Liver (tissue), 8 donors: ENCODE measurements at regions not wholly inside any gene's neighbourhood (a gene's known extent, or its start where the extent isn't known, plus 50 kb on each side); places are given as distances from the start of the nearest gene placed in this dataset.

ENCODE experiments used
- DNase-seq: peaks from one replicate; pipeline ENCODE4 v3.0.0-alpha.2; 2017; ENCODE audit warnings: low spot score
- H3K27ac ChIP-seq, 2 donors: one replicate each; pipeline ENCODE4 v1.7.0; 2013; ENCODE audit warnings: inconsistent platforms in 2 of 2, low read length in 2 of 2, control low read depth in 1 of 2, low read depth in 1 of 2, mild to moderate bottlenecking in 1 of 2
- H3K27me3 ChIP-seq, 4 donors: one replicate each; pipeline versions ENCODE4 v1.6.1 to v1.7.0; 2013; ENCODE audit warnings: low read length in 3 of 4, inconsistent platforms in 1 of 4, mild to moderate bottlenecking in 1 of 4, moderate library complexity in 1 of 4; ENCODE audit not compliant: control insufficient read depth in 4 of 4, insufficient read depth in 4 of 4
- H3K36me3 ChIP-seq, 4 donors: one replicate each; pipeline versions ENCODE4 v1.6.1 to v1.7.0; 2013; ENCODE audit warnings: low read length in 3 of 4, mild to moderate bottlenecking in 3 of 4, low read depth in 1 of 4, moderate library complexity in 1 of 4; ENCODE audit not compliant: control insufficient read depth in 4 of 4, insufficient read depth in 3 of 4
- H3K4me1 ChIP-seq, 4 donors: one replicate each; pipeline versions ENCODE4 v1.6.1 to v1.7.0; 2013; ENCODE audit warnings: low read length in 3 of 4, mild to moderate bottlenecking in 3 of 4, moderate library complexity in 1 of 4; ENCODE audit not compliant: control insufficient read depth in 4 of 4, insufficient read depth in 4 of 4
- H3K4me3 ChIP-seq, 3 donors: one replicate each; pipeline versions ENCODE4 v1.6.1 to v1.7.0; 2013; ENCODE audit warnings: low read length in 3 of 3, control low read depth in 1 of 3, low read depth in 1 of 3, mild to moderate bottlenecking in 1 of 3
- H3K9ac ChIP-seq, 2 donors: one replicate each; pipeline ENCODE4 v1.7.0; 2013; ENCODE audit warnings: low read length in 2 of 2, mild to moderate bottlenecking in 2 of 2, moderate library complexity in 2 of 2, control low read depth in 1 of 2, low read depth in 1 of 2
- H3K9me3 ChIP-seq, 4 donors: one replicate each; pipeline versions ENCODE4 v1.6.1 to v1.7.0; 2013; ENCODE audit warnings: low read length in 3 of 4; ENCODE audit not compliant: control insufficient read depth in 4 of 4
- EGR1 ChIP-seq, 2 donors: IDR thresholded peaks; 2 replicates each; pipeline ENCODE4 v1.6.1; 2016 to 2018; ENCODE audit warnings: antibody characterized with exemption in 2 of 2, low read depth in 2 of 2
- FOXA1 ChIP-seq: IDR thresholded peaks from 2 replicates; pipeline ENCODE4 v1.6.1; 2016; ENCODE audit warnings: antibody characterized with exemption
- FOXA2 ChIP-seq: IDR thresholded peaks from 2 replicates; pipeline ENCODE4 v1.6.1; 2016; ENCODE audit warnings: antibody characterized with exemption
- GABPA ChIP-seq, 2 donors: IDR thresholded peaks in 1 of 2; conservative IDR thresholded peaks in 1 of 2; 2 replicates each; pipeline ENCODE4 v1.6.1; 2016; ENCODE audit warnings: antibody characterized with exemption in 2 of 2, mild to moderate bottlenecking in 1 of 2, moderate library complexity in 1 of 2
- HNF4A ChIP-seq, 2 donors: conservative IDR thresholded peaks; 2 replicates each; pipeline ENCODE4 v1.6.1; 2016; ENCODE audit warnings: antibody characterized with exemption in 2 of 2, mild to moderate bottlenecking in 2 of 2
- HNF4G ChIP-seq: IDR thresholded peaks from 2 replicates; pipeline ENCODE4 v1.6.1; 2016; ENCODE audit warnings: antibody characterized with exemption
- JUND ChIP-seq, 2 donors: IDR thresholded peaks; 2 replicates each; pipeline ENCODE4 v1.6.1; 2016; ENCODE audit warnings: antibody characterized with exemption in 2 of 2
- NR2F2 ChIP-seq: IDR thresholded peaks from 2 replicates; pipeline ENCODE4 v1.6.1; 2016; ENCODE audit warnings: antibody characterized with exemption
- RXRA ChIP-seq, 2 donors: IDR thresholded peaks; 2 replicates each; pipeline ENCODE4 v1.6.1; 2017 to 2018; ENCODE audit warnings: antibody characterized with exemption in 2 of 2, mild to moderate bottlenecking in 1 of 2
- SP1 ChIP-seq: IDR thresholded peaks from 2 replicates; pipeline ENCODE4 v1.6.1; 2018; ENCODE audit warnings: antibody characterized with exemption, mild to moderate bottlenecking
- TAF1 ChIP-seq: conservative IDR thresholded peaks from 2 replicates; pipeline ENCODE4 v1.6.1; 2016; ENCODE audit warnings: antibody characterized with exemption, mild to moderate bottlenecking
- YY1 ChIP-seq: IDR thresholded peaks from 2 replicates; pipeline ENCODE4 v1.6.1; 2016; ENCODE audit warnings: antibody characterized with exemption, mild to moderate bottlenecking
- WGBS: extraction: QIAGEN DNeasy Blood & Tissue Kit; methylation state at CpG from one replicate; pipeline ENCODE4 v1.1.7; 2013; 5-methylcytosine and 5-hydroxymethylcytosine counted together
- TF ChIP-seq, protein P1 (sequence below): IDR thresholded peaks from 2 replicates; pipeline ENCODE4 v1.6.1; 2016; ENCODE audit warnings: antibody characterized with exemption, mild to moderate bottlenecking
- TF ChIP-seq, protein P2 (sequence below): IDR thresholded peaks from 2 replicates; pipeline ENCODE4 v1.6.1; 2016; ENCODE audit warnings: antibody characterized with exemption
- TF ChIP-seq, protein P3 (sequence below): fragments of 150-350 bp; IDR thresholded peaks from 2 replicates; pipeline ENCODE4 v1.5.1; 2017; ENCODE audit warnings: improper control_type of control experiment, low read depth, low read length; ENCODE audit not compliant: missing input control
- TF ChIP-seq, protein P4 (sequence below): IDR thresholded peaks from 2 replicates; pipeline ENCODE4 v1.6.1; 2016; ENCODE audit warnings: antibody characterized with exemption
- TF ChIP-seq, protein P5 (sequence below): IDR thresholded peaks from 2 replicates; pipeline ENCODE4 v1.6.1; 2016; ENCODE audit warnings: antibody characterized with exemption
- donor health status: healthy.
- donor health status: healthy.
- donor health status: healthy.
- donor health status: healthy.
- donor health status: healthy.

DNA sequence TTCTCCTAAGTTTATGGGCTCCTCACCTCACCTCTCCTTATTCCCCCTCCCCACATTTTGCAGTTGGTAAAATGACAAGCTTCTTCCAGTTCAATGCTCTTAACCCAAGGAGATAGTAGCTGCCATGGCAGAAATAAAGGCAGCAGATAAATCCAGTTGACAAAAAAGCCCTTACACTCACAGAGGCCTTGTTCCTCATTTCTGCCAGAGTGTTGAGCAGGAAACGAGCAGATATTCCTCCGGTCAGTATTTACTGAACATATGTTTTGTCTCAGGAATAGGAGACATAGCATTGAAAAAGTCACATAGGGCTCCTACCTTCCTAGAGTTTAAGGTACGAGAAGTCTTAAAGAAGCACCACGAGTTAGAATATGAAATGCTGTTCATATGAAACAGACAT lies 493.7 kb upstream of the TNP1 start:
- WGBS, result 77% methylated on average over 4 of the region's 4 CpGs

DNA sequence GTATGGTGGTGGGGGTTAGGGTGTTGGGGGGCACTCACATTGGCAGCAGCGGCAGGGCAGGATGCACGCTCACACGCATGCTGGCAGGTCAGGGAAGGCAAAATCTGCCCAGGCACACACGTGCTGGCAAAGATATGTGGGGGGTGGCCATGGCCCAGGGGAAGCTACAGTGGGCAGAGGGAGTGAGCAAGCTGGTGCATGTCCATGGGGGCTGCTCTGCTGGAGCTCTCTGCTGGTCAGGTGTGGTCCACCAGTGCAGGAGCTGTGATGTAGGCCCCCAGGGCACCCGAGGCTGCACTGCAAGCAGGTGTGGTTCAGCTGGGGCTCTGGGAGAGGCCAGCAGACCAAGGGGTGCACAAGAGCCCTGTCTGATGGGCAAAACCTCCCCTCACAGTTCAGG lies 491.5 kb upstream of the TNP1 start:
- H3K4me1 ChIP-seq, result no peaks in the 10 kb centered on the region
- 77% methylated on average over 5 of the region's 5 CpGs for WGBS

More for the DNA sequence above, 493.7 kb upstream of the TNP1 start:
- no peak overlapping the region for H3K9ac ChIP-seq
- H3K4me1 ChIP-seq, result no peaks in the 10 kb centered on the region
- no peak overlapping the region for H3K4me3 ChIP-seq
- TF ChIP-seq NR2F2, result no peak
- no peak for TF ChIP-seq JUND (IDR thresholded peaks at IDR 0.05)
- no peak for TF ChIP-seq GABPA (IDR thresholded peaks at IDR 0.05 in 1 of 2, conservative IDR thresholded peaks at IDR 0.05 in 1 of 2)
- TF ChIP-seq FOXA1, result no peak
- TF ChIP-seq EGR1 (IDR thresholded peaks at IDR 0.05; ENCODE audit: low read depth in 2 of 2), result no peak
- TF ChIP-seq, protein P1, sequence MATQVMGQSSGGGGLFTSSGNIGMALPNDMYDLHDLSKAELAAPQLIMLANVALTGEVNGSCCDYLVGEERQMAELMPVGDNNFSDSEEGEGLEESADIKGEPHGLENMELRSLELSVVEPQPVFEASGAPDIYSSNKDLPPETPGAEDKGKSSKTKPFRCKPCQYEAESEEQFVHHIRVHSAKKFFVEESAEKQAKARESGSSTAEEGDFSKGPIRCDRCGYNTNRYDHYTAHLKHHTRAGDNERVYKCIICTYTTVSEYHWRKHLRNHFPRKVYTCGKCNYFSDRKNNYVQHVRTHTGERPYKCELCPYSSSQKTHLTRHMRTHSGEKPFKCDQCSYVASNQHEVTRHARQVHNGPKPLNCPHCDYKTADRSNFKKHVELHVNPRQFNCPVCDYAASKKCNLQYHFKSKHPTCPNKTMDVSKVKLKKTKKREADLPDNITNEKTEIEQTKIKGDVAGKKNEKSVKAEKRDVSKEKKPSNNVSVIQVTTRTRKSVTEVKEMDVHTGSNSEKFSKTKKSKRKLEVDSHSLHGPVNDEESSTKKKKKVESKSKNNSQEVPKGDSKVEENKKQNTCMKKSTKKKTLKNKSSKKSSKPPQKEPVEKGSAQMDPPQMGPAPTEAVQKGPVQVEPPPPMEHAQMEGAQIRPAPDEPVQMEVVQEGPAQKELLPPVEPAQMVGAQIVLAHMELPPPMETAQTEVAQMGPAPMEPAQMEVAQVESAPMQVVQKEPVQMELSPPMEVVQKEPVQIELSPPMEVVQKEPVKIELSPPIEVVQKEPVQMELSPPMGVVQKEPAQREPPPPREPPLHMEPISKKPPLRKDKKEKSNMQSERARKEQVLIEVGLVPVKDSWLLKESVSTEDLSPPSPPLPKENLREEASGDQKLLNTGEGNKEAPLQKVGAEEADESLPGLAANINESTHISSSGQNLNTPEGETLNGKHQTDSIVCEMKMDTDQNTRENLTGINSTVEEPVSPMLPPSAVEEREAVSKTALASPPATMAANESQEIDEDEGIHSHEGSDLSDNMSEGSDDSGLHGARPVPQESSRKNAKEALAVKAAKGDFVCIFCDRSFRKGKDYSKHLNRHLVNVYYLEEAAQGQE, result no peak
- TF ChIP-seq, protein P2, sequence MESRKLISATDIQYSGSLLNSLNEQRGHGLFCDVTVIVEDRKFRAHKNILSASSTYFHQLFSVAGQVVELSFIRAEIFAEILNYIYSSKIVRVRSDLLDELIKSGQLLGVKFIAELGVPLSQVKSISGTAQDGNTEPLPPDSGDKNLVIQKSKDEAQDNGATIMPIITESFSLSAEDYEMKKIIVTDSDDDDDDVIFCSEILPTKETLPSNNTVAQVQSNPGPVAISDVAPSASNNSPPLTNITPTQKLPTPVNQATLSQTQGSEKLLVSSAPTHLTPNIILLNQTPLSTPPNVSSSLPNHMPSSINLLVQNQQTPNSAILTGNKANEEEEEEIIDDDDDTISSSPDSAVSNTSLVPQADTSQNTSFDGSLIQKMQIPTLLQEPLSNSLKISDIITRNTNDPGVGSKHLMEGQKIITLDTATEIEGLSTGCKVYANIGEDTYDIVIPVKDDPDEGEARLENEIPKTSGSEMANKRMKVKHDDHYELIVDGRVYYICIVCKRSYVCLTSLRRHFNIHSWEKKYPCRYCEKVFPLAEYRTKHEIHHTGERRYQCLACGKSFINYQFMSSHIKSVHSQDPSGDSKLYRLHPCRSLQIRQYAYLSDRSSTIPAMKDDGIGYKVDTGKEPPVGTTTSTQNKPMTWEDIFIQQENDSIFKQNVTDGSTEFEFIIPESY, result no peak
- no peak for TF ChIP-seq HNF4G
- TF ChIP-seq HNF4A (conservative IDR thresholded peaks at IDR 0.05), result no peak
- TF ChIP-seq TAF1, result no peak
- TF ChIP-seq, protein P3, sequence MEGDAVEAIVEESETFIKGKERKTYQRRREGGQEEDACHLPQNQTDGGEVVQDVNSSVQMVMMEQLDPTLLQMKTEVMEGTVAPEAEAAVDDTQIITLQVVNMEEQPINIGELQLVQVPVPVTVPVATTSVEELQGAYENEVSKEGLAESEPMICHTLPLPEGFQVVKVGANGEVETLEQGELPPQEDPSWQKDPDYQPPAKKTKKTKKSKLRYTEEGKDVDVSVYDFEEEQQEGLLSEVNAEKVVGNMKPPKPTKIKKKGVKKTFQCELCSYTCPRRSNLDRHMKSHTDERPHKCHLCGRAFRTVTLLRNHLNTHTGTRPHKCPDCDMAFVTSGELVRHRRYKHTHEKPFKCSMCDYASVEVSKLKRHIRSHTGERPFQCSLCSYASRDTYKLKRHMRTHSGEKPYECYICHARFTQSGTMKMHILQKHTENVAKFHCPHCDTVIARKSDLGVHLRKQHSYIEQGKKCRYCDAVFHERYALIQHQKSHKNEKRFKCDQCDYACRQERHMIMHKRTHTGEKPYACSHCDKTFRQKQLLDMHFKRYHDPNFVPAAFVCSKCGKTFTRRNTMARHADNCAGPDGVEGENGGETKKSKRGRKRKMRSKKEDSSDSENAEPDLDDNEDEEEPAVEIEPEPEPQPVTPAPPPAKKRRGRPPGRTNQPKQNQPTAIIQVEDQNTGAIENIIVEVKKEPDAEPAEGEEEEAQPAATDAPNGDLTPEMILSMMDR, result no peak
- no peak for TF ChIP-seq FOXA2
- TF ChIP-seq YY1, result no peak
- no peak for TF ChIP-seq RXRA (IDR thresholded peaks at IDR 0.05)
- no peak for TF ChIP-seq SP1
- TF ChIP-seq, protein P4, sequence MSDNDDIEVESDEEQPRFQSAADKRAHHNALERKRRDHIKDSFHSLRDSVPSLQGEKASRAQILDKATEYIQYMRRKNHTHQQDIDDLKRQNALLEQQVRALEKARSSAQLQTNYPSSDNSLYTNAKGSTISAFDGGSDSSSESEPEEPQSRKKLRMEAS, result no peak
- peaks cover 0 to 5% (median 0%) of the 10 kb centered on the region in 4 donors for H3K9me3 ChIP-seq
- H3K27me3 ChIP-seq, result no peaks in the 10 kb centered on the region
- no peak overlapping the region for H3K27ac ChIP-seq
- no peaks in the 10 kb centered on the region for H3K36me3 ChIP-seq
- DNase-seq, result no peak

More for the DNA sequence above, 491.5 kb upstream of the TNP1 start:
- Histone ChIP-seq H3K27ac (no peak overlapping the region), H3K9ac (no peak overlapping the region), H3K4me3 (no peak overlapping the region), H3K36me3 (no peaks in the 10 kb centered on the region), H3K27me3 (no peaks in the 10 kb centered on the region), H3K9me3 (peaks cover 0 to 5% (median 0%) of the 10 kb centered on the region in 4 donors)
- TF ChIP-seq, protein P5, sequence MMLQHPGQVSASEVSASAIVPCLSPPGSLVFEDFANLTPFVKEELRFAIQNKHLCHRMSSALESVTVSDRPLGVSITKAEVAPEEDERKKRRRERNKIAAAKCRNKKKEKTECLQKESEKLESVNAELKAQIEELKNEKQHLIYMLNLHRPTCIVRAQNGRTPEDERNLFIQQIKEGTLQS, result no peak
- no peak for TF ChIP-seq EGR1 (IDR thresholded peaks at IDR 0.05; ENCODE audit: low read depth in 2 of 2)
- TF ChIP-seq, protein P2, result no peak
- no peak for DNase-seq
